ENCODE measurements at regions not wholly inside any gene's neighbourhood (a gene's known extent, or its start where the extent isn't known, plus 50 kb on each side); places are given as distances from the start of the nearest gene placed in this dataset.

DNA sequence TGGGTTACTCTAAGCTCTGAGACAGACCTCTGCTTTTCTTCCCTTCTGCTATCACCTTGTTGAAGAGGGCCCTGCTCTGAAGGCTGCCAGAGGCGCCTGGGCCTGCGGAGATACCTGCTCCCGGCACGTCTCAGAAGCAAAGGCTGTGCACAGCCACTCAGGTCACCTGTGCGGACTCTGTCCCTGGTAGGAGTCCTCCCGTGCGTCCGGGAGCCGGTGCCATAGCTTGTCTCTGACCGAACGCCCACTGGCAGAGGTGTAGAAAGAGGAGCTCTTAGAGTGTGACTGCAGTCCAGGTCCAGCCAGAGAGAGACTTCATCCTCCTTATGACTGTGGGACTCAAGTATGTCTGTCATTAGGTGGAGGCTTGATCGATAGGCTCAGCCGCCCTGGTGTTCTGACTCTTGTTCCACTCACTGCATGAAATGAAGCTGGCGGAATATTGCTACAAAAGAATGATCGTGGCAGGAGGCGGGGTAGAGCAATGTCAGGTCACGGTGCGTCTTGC, 51.0 kb upstream of the UNC93A start:
- Mint-ChIP-seq H3K27ac (no peak overlapping the region), H3K36me3 (ENCODE audit: low read depth) (no peaks in the 10 kb centered on the region), H3K4me3 (no peak overlapping the region), H3K27me3 (peaks cover 3% of the 10 kb centered on the region), H3K4me1 (ENCODE audit: low read depth) (no peaks in the 10 kb centered on the region), H3K9me3 (no peaks in the 10 kb centered on the region)
- DNase-seq (no peak), ATAC-seq (no peak)
- intact Hi-C loops (cut with micrococcal nuclease), result no loop called here
- ChIA-PET POLR2A (no interaction called here), CTCF (no interaction called here)
- TF ChIP-seq CTCF (IDR thresholded peaks at IDR 0.05), result no peak

All from activated CD8-positive, alpha-beta T cell treated with anti-CD3 and anti-CD28 coated beads for 36 hours (primary cell).